ENCODE measurements at regions not wholly inside any gene's neighbourhood (a gene's known extent, or its start where the extent isn't known, plus 50 kb on each side); places are given as distances from the start of the nearest gene placed in this dataset.
"Not testable (repeated sequence)": the region's sequence is repeated elsewhere in the genome, so short reads cannot be mapped to it uniquely, and the experiment has no call there.

DNA sequence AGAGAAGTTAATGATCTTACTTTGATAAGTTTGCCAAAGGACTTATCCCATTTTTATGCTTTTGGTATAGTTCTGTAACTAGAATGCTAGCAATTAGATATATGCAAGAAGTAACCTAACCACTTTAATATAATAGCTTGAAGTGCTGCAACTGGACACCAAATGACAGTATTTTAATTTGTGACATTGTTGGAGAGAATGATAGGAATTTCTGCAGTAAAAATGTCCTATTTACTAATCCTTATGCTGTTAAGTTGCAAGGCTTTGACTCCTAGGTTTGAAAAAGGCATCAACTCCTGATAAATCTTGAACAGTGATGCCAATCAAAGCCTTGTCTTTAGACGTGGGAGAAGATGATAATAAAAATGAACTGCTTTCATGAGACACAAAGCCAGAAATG, 726.0 kb upstream of the GJE1 start:
- peaks cover 4% of the 10 kb centered on the region for H3K4me1 Mint-ChIP-seq
- no peak overlapping the region for H3K4me3 Mint-ChIP-seq
- H3K27me3 Mint-ChIP-seq, result no peaks in the 10 kb centered on the region
- no peak overlapping the region for H3K27ac Mint-ChIP-seq
- peaks cover 5% of the 10 kb centered on the region for H3K36me3 Mint-ChIP-seq
- no peak for DNase-seq
- H3K9me3 Mint-ChIP-seq, result peaks cover 22% of the 10 kb centered on the region

DNA sequence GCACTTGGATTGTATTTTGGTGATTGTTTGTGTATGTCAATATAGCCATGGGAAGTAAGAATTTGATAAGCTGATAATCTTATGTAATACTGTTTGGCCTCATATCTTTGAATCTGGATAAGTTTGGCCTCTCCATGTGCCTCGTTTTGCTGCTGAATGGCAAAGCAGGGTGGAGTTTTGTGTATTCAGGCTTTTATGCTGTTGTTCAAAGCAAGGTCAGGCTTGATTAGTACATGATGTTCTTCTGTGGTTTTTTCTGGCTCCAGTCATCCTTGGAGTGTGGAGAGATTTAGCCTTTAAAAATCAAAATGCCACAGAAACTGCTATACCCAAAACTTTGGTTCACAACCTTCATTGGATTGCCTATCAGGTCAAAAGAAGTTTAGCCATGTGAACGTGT, 728.9 kb upstream of the GJE1 start:
- Mint-ChIP-seq H3K4me3 (no peak overlapping the region), H3K27ac (no peak overlapping the region), H3K36me3 (peaks cover 1% of the 10 kb centered on the region), H3K9me3 (peaks cover 11% of the 10 kb centered on the region), H3K4me1 (peaks cover 4% of the 10 kb centered on the region), H3K27me3 (no peaks in the 10 kb centered on the region)
- no peak for DNase-seq

DNA sequence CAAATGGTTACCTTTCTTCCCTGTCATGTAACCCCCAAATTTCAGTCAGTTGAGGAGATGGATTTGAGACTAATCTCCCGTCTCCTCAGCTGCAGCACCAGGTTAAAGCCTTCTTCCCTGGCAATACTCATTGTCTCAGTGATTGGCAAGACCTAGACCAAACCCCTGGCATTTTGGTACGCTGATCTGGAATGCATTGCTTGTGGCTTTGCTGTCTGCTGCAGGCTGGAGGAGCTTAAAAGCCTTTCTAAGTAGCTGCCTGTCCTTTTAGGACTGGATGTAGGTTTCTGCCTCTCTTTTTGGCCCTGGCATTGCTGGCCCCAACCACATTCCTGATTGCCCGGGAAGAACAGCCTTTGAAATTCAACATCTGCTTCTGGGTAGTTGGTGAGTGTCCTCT, 729.6 kb upstream of the GJE1 start:
- no peaks in the 10 kb centered on the region for H3K27me3 Mint-ChIP-seq
- H3K27ac Mint-ChIP-seq, result no peak overlapping the region
- peaks cover 4% of the 10 kb centered on the region for H3K4me1 Mint-ChIP-seq
- no peaks in the 10 kb centered on the region for H3K36me3 Mint-ChIP-seq
- no peak for DNase-seq
- no peak overlapping the region for H3K4me3 Mint-ChIP-seq
- peaks cover 4% of the 10 kb centered on the region for H3K9me3 Mint-ChIP-seq

DNA sequence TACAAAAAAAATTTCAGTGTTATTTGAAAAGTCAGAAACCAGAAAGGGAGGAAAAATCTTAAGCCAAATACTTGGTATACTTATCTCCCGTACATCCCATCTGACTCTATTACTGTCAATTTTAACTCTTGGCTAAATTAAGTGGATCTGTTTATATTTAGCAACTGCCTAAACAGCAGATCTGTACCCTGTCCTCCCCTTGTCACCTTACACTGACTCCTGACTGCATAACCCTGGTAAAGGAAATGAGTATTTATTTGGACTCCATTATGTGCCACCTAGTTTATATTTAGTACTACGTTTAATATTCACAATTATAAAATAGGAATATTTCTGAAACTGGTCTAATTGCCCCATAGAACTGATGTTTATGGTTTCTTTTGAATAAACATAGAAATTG, 730.2 kb upstream of the GJE1 start:
- Mint-ChIP-seq H3K36me3 (no peaks in the 10 kb centered on the region), H3K27ac (no peak overlapping the region), H3K4me3 (no peak overlapping the region), H3K27me3 (no peaks in the 10 kb centered on the region), H3K4me1 (peaks cover 4% of the 10 kb centered on the region), H3K9me3 (peaks cover under 1% of the 10 kb centered on the region)
- DNase-seq, result no peak

DNA sequence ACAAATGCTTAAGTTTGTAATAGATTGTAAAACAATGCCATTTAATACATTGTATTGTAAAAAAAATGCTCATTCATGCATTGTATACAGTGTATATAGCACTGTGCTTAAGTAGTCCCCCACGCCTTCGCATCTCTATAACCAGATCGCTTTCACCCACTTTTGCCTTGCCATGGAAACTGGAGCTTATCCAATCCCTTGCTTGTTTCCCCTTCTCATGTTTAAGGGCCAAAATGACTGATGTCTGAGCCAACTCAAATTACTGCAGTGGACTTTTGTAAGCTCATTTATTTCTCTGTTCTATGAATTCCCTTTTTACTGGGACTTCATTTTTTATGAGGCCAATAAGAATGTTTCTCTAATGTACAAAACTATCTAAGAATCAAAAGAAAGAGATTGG, 730.9 kb upstream of the GJE1 start:
- Mint-ChIP-seq H3K4me3 (no peak overlapping the region), H3K27ac (no peak overlapping the region), H3K9me3 (no peaks in the 10 kb centered on the region), H3K27me3 (no peaks in the 10 kb centered on the region), H3K36me3 (no peaks in the 10 kb centered on the region), H3K4me1 (peaks cover 4% of the 10 kb centered on the region)
- no peak for DNase-seq

DNA sequence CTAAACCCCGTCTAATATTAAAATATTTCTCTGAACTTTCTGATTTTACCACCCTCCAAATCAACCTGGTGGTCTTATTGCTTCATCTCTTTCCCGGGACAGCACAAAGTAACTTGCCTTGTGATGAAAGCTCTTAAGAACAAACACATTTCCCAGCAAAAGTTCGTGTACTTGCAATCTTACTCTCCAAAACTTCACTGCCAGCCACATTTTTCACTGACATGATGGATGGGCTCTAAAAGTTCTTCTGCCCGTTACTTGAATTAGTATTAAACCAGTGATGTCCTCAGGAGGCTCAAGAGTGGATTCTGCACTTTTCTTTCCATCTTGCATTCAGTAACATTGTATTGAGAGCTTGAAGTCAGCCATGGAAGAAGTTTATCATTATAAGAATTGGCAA, 731.6 kb upstream of the GJE1 start:
- Mint-ChIP-seq H3K27me3 (no peaks in the 10 kb centered on the region), H3K4me3 (no peak overlapping the region), H3K4me1 (peaks cover 4% of the 10 kb centered on the region), H3K9me3 (no peaks in the 10 kb centered on the region), H3K36me3 (no peaks in the 10 kb centered on the region), H3K27ac (no peak overlapping the region)
- DNase-seq, result no peak

DNA sequence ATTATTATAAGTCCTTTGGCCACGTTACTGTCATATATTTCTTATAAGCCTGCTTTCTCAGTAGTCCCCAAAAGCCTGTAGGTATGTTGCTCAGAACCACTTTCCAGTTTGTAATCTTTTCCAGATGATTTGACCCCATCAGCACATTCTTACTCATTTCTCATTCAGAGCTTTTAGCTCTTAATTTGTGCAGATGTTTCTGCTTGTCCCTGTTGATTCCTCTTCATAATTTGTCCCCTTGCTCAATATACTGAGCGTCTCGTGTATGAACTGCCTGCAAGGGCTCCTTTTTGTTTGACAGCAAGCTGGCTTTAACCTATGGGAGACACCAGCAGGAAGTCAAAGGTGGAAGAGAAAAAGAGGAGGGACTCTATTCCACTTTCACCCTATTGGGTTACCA, 733.8 kb upstream of the GJE1 start:
- Mint-ChIP-seq H3K27ac (no peak overlapping the region), H3K4me3 (no peak overlapping the region), H3K9me3 (no peaks in the 10 kb centered on the region), H3K4me1 (peaks cover 4% of the 10 kb centered on the region), H3K27me3 (no peaks in the 10 kb centered on the region), H3K36me3 (no peaks in the 10 kb centered on the region)
- no peak for DNase-seq

DNA sequence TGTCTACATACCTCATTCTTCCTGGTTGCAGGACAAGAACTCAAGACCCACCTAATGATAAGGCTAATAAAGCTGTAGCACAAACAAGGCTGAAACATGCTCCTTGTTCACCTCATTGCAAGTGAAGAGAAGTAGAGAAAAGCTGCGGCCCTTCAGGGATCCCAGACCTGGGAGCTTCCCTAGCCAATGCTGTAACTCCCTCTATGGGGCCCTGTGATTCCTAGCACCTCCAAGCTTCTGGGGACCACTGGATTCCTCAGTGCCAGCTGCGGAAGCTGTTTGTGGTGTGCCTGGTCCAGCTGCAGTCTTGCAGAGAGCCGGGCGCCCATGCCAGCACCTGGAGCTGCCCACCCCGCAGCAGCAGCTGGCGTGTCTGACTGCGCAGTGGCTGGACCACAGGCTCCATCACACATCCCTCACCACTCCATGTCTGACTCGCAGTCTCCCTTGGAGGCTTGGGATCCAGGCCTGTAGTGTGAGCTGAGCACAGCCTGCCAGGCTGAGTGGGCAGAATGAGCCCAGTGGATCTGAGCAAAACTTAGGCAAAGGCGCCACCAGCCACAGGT, 737.2 kb upstream of the GJE1 start:
- Mint-ChIP-seq H3K27ac (no peak overlapping the region), H3K4me3 (no peak overlapping the region), H3K36me3 (no peaks in the 10 kb centered on the region), H3K27me3 (no peaks in the 10 kb centered on the region), H3K9me3 (no peaks in the 10 kb centered on the region), H3K4me1 (no peaks in the 10 kb centered on the region)
- DNase-seq, result no peak

DNA sequence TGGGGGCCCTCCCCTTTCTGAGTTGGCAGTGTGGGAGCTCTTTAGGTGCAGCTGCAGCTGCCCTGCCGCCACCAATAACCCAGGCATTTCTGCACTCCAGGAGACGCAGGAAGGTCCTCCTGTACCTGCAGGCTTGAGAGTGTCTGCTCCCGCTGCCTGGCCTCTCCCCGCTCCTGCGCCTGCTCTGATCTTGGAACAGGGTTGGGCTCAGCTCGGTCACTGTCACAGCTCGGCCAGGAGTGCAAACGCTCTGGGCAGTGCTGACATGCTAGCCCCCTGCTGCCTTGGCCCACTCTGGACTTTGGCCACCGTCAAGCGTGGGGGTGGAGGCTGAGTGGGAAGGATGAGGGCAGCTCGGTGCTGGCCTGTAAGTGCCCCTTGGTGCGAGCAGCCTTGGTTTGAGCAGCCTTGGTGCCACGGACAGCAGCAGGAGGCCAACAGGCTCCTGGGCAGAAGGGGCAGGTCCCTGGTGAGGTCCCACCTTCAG, 738.1 kb upstream of the GJE1 start:
- H3K36me3 Mint-ChIP-seq, result no peaks in the 10 kb centered on the region

DNA sequence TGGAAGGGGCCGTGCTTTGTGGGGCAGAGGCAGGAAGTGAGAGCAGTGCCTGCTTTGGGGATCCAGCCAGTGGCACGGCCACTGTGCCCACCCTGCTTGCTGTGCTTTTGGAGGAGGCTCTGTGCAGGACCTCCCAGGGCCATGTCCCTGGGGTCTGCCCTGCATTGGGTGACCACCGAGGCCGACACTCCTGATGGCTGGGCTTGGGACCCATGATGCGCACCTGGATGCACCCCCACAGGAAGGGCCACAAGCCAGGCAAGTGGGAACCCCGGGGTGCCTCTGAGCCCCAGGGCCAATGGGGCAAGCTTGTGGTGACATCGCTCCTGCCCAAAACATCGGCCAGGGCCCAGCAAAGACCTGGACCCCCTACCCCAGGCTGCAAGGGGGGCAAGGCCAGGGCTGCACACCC, 738.6 kb upstream of the GJE1 start:
- H3K27ac Mint-ChIP-seq, result no peak overlapping the region
- no peaks in the 10 kb centered on the region for H3K4me1 Mint-ChIP-seq
- H3K36me3 Mint-ChIP-seq, result no peaks in the 10 kb centered on the region
- H3K27me3 Mint-ChIP-seq, result no peaks in the 10 kb centered on the region
- no peaks in the 10 kb centered on the region for H3K9me3 Mint-ChIP-seq
- H3K4me3 Mint-ChIP-seq, result no peak overlapping the region
- no peak for DNase-seq

More for the DNA sequence above, 738.1 kb upstream of the GJE1 start:
- Mint-ChIP-seq H3K4me1 (no peaks in the 10 kb centered on the region), H3K9me3 (no peaks in the 10 kb centered on the region), H3K27me3 (no peaks in the 10 kb centered on the region), H3K4me3 (no peak overlapping the region), H3K27ac (no peak overlapping the region)
- DNase-seq, result no peak

DNA sequence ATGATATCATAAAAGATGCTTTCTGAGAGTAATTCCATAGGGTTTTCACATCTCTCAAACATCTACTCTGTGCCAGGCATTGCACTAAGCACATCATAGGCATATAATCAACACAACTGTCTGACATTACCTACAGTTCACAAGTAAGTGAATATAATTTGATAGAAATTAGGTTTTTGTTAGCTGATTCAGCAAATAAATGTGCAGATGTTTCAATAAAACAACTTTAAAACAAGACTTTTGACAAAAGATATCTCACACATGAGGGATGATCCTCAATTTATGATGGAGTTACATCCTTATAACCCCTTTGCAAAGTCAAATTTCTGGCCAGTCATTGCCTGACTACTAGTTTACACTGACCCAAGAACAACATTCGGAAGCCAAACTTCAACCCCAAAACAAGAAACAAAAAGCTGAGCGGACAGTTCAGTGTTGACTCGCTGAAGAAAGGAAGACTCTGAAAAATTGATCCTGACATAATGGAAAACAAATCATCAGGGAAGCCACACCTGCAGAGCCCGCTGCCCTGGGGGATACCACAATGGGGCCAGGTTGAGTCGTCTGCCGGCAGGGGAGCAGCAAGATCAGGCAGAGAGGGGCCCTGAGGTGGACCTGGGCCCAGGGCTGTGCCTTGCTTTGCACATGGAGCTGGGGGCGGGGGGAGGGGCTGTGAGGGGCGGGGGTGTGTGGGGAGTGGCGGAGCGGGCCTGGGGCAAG, 739.2 kb upstream of the GJE1 start:
- H3K4me1 Mint-ChIP-seq, result no peaks in the 10 kb centered on the region
- no peak for DNase-seq
- H3K27ac Mint-ChIP-seq, result no peak overlapping the region
- no peak overlapping the region for H3K4me3 Mint-ChIP-seq
- no peaks in the 10 kb centered on the region for H3K9me3 Mint-ChIP-seq
- H3K27me3 Mint-ChIP-seq, result no peaks in the 10 kb centered on the region
- H3K36me3 Mint-ChIP-seq, result no peaks in the 10 kb centered on the region

DNA sequence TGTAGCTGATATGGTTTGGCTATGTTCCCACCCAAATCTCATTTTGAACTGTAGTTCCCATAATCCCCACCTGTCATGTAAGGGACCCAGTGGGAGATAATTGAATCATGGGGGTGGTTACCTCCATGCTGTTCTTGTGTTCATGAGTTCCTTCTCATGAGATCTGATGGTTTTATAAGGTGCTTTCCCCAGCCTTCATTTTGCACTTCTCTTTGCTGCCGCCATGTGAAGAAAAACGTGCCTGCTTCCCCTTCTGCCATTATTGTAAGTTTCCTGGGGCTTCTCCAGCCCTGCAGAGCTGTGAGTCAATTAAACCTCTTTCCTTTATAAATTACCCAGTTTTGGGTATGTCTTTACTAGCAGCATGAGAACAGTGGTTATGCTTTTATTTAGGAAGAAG, 741.6 kb upstream of the GJE1 start:
- not testable (repeated sequence) for H3K36me3 Mint-ChIP-seq, H3K27ac Mint-ChIP-seq, H3K4me3 Mint-ChIP-seq, H3K9me3 Mint-ChIP-seq, H3K27me3 Mint-ChIP-seq, DNase-seq, H3K4me1 Mint-ChIP-seq

DNA sequence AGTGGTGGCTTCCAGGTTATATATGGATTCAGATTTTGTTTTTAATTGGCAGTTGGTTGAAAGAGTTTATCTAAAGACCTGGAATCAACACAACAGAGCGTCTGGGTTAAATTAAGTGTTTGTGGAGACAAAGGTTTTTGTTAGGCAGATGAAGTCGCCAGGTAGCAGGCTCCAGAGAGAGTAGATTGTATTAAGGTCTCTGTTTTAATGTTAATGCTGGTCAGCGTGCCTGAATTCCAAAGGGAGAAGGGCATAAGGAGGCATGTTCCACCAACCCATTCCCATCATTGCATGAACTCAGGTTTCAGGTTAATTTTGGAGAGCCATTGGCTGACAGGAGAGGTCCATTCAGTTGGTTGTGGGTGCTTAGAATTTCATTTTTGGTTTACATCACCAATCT, 744.1 kb upstream of the GJE1 start:
- H3K4me1 Mint-ChIP-seq, result no peaks in the 10 kb centered on the region
- no peaks in the 10 kb centered on the region for H3K36me3 Mint-ChIP-seq
- no peaks in the 10 kb centered on the region for H3K9me3 Mint-ChIP-seq
- H3K4me3 Mint-ChIP-seq, result no peak overlapping the region
- no peak for DNase-seq
- no peaks in the 10 kb centered on the region for H3K27me3 Mint-ChIP-seq
- H3K27ac Mint-ChIP-seq, result no peak overlapping the region

DNA sequence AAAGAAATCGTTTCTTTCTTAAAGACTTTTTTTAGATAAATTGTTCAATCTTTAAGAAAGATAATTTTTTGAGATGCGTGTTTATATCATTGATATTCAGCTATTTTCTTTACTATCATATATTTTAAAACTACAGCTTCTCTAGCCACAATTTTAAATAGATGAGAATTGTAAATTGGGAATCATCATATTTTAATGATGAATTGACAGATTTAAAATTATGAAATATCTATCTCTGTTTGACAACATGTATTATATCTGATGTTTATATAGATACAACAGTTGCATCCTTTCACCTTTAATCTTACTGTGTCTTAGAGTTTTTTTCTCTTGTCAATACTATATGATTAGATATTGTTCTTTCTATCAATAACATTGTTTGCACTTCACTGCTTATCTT, 762.3 kb upstream of the GJE1 start:
- Mint-ChIP-seq H3K4me1 (no peaks in the 10 kb centered on the region), H3K36me3 (no peaks in the 10 kb centered on the region), H3K27ac (no peak overlapping the region), H3K9me3 (peaks cover 5% of the 10 kb centered on the region), H3K4me3 (no peak overlapping the region), H3K27me3 (no peaks in the 10 kb centered on the region)
- no peak for DNase-seq

DNA sequence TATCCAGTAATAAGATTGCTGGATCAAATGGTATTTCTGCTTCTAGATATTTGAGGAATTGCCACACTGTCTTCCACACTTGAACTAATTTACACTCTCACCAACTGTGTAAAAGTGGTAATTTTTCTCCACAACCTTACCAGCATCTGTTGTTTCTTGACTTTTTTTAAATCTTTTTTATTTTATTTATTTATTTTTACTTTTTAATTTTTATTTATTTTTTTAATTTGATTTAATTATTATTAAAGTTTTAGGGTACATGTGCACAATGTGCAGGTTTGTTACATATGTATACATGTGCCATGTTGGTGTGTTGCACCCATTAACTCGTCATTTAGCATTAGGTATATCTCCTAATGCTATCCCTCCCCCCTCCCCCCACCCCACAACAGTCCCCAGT, 765.9 kb upstream of the GJE1 start:
- H3K27ac Mint-ChIP-seq, H3K4me1 Mint-ChIP-seq, DNase-seq, H3K9me3 Mint-ChIP-seq, H3K4me3 Mint-ChIP-seq, H3K27me3 Mint-ChIP-seq, H3K36me3 Mint-ChIP-seq: not testable (repeated sequence)

DNA sequence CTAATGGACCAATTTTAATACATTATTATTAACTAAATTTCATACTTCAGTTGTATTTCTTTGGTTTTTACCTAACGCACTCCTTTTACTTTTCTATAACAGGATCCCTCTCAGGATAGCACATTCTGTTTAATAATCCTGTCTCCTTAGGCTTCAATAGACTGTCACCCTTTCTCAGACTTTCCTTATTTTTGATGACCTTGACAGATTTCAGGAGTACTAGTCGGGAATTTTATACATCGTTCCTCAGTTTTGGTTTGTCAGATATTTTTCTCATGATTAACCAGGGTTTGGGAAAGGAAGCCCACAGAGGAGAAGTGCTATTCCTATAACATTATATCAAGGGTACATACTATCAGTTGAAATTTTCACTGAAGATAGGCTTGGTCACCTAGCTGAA, 768.0 kb upstream of the GJE1 start:
- no peaks in the 10 kb centered on the region for H3K27me3 Mint-ChIP-seq
- no peaks in the 10 kb centered on the region for H3K4me1 Mint-ChIP-seq
- H3K9me3 Mint-ChIP-seq, result peaks cover 3% of the 10 kb centered on the region

More for the DNA sequence above, 768.0 kb upstream of the GJE1 start:
- Mint-ChIP-seq H3K36me3 (no peaks in the 10 kb centered on the region), H3K4me3 (no peak overlapping the region), H3K27ac (no peak overlapping the region)
- no peak for DNase-seq
